Spleen (tissue), 11 donors: ENCODE measurements at regions not wholly inside any gene's neighbourhood (a gene's known extent, or its start where the extent isn't known, plus 50 kb on each side); places are given as distances from the start of the nearest gene placed in this dataset.

Experiments
- DNase-seq: peaks from one replicate; pipeline ENCODE4 v3.0.0-alpha.2; 2020
- H3K27ac ChIP-seq, 8 donors: fragments of 200-600 bp; sonication (generic) in 7 of 8; 1 replicate in 4 of 8; 2 replicates in 4 of 8; pipeline versions ENCODE4 v1.5.0 to v1.8.0; 2016 to 2021; ENCODE audit warnings: inconsistent platforms in 4 of 8, mild to moderate bottlenecking in 4 of 8, moderate library complexity in 1 of 8
- H3K27me3 ChIP-seq, 7 donors: fragments of 200-600 bp; sonication (generic) in 6 of 7; replicated peaks in 1 of 7; 1 replicate in 4 of 7; 2 replicates in 3 of 7; pipeline versions ENCODE4 v1.5.0 to v1.8.0; 2016 to 2021; ENCODE audit warnings: inconsistent platforms in 3 of 7, mild to moderate bottlenecking in 1 of 7
- H3K36me3 ChIP-seq, 6 donors: fragments of 200-600 bp; sonication (generic) in 5 of 6; 1 replicate in 4 of 6; 2 replicates in 2 of 6; pipeline versions ENCODE4 v1.5.0 to v1.8.0; 2016 to 2021; ENCODE audit warnings: inconsistent platforms in 2 of 6
- H3K4me1 ChIP-seq, 6 donors: fragments of 200-600 bp; sonication (generic) in 5 of 6; 1 replicate in 3 of 6; 2 replicates in 3 of 6; pipeline versions ENCODE4 v1.5.0 to v1.8.0; 2016 to 2021; ENCODE audit warnings: inconsistent platforms in 3 of 6
- H3K4me3 ChIP-seq, 8 donors: fragments of 200-600 bp; sonication (generic) in 7 of 8; 1 replicate in 4 of 8; 2 replicates in 4 of 8; pipeline versions ENCODE4 v1.5.0 to v1.8.0; 2016 to 2021; ENCODE audit warnings: inconsistent platforms in 4 of 8, mild to moderate bottlenecking in 4 of 8, moderate library complexity in 2 of 8
- H3K9me3 ChIP-seq, 8 donors: fragments of 200-600 bp; sonication (generic) in 7 of 8; 1 replicate in 4 of 8; 2 replicates in 4 of 8; pipeline versions ENCODE4 v1.5.0 to v1.8.0; 2016 to 2021; ENCODE audit warnings: inconsistent platforms in 4 of 8
- CTCF ChIP-seq, 11 experiments: fragments of 200-600 bp in 7 of 11; fragments of 450-650 bp in 4 of 11; sonication (generic) in 4 of 11; IDR thresholded peaks in 8 of 11; conservative IDR thresholded peaks in 3 of 11; 1 replicate in 7 of 11; 2 replicates in 4 of 11; pipeline versions ENCODE4 v1.4.0 to v1.8.0; 2016 to 2021; ENCODE audit warnings: antibody characterized with exemption in 11 of 11, inconsistent platforms in 4 of 11, mild to moderate bottlenecking in 1 of 11
- POLR2A ChIP-seq, 3 donors: fragments of 450-650 bp; IDR thresholded peaks; one replicate each; pipeline ENCODE4 v1.5.1; 2017; ENCODE audit warnings: antibody characterized with exemption in 3 of 3, mild to moderate bottlenecking in 1 of 3
- POLR2AphosphoS5 ChIP-seq, 3 donors: sonication (generic); formaldehyde crosslinking; IDR thresholded peaks; one replicate each; pipeline ENCODE4 v1.5.1; 2017; ENCODE audit warnings: antibody characterized with exemption in 3 of 3
- WGBS, 5 donors: extraction: QIAGEN DNeasy Blood & Tissue Kit in 3 of 5; methylation state at CpG; one replicate each; pipeline versions ENCODE4 v1.1.5 to v1.1.7; 2013 to 2018; 5-methylcytosine and 5-hydroxymethylcytosine counted together
- intact Hi-C: fragments of 100-400 bp; cut with DNase I; formaldehyde crosslinking; loops from one replicate; pipeline ENCODE4 v1.15.0; 2023; ENCODE audit warnings: low total_unique reads
- donor health status: healthy with polysubstance abuse.
- donor health status: DM: no; HTN: no; CAD: no; lungs with moderate emphysema.
- donor health status: DM: no; HTN: no; CAD: no.
- donor health status: Bipolar disorder and iron deficiency.
- donor health status: healthy.
- donor health status: DM: no; HTN: no; CAD: no.
- donor health status: DM: yes; HTN: yes; CAD: no.

- WGBS, 5 donors = 59 to 89% (median 73%) methylated on average over 5 of the region's 5 CpGs
- Histone ChIP-seq H3K36me3 (no peaks in the 10 kb centered on the region), H3K27me3 (no peaks in the 10 kb centered on the region), H3K9me3 (peaks cover 0 to 7% (median 0%) of the 10 kb centered on the region in 8 donors), H3K4me3 (no peak overlapping the region), H3K4me1 (peaks cover 15 to 56% (median 26%) of the 10 kb centered on the region in 6 donors), H3K27ac (no peak overlapping the region)
- intact Hi-C loops = no loop called here
- TF ChIP-seq POLR2AphosphoS5 (IDR thresholded peaks at IDR 0.05) (no peak), CTCF (IDR thresholded peaks at IDR 0.05 in 8 of 11, conservative IDR thresholded peaks at IDR 0.05 in 3 of 11) (no peak), POLR2A (IDR thresholded peaks at IDR 0.05) (no peak)
- no peak for DNase-seq
Observed at GRCh38 chr3:194874206-194874605, 188.5 kb downstream of the FAM43A start.

- WGBS, 5 donors = 85 to 97% (median 93%) methylated on average over 9 of the region's 9 CpGs
- intact Hi-C loops = no loop called here
- no peaks in the 10 kb centered on the region for H3K36me3 ChIP-seq
- no peak for TF ChIP-seq POLR2AphosphoS5 (IDR thresholded peaks at IDR 0.05)
- no peak for TF ChIP-seq CTCF (IDR thresholded peaks at IDR 0.05 in 8 of 11, conservative IDR thresholded peaks at IDR 0.05 in 3 of 11)
- TF ChIP-seq POLR2A (IDR thresholded peaks at IDR 0.05) = no peak
- no peak overlapping the region for H3K4me3 ChIP-seq
- peaks cover 19 to 62% (median 31%) of the 10 kb centered on the region in 6 donors for H3K4me1 ChIP-seq
- H3K27ac ChIP-seq = no peak overlapping the region
- peaks cover 0 to 5% (median 0%) of the 10 kb centered on the region in 8 donors for H3K9me3 ChIP-seq
- no peak for DNase-seq
- H3K27me3 ChIP-seq = no peaks in the 10 kb centered on the region
Observed at GRCh38 chr3:194874783-194875182, 189.1 kb downstream of the FAM43A start.

GRCh38 chr3:194875581-194876402 is 190.1 kb downstream of the FAM43A start:
- Histone ChIP-seq H3K4me3 (no peak overlapping the region), H3K27ac (no peak overlapping the region), H3K4me1 (peaks cover 21 to 66% (median 39%) of the 10 kb centered on the region in 6 donors), H3K27me3 (no peaks in the 10 kb centered on the region), H3K9me3 (no peaks in the 10 kb centered on the region), H3K36me3 (no peaks in the 10 kb centered on the region)
- intact Hi-C loops = no loop called here
- 87 to 96% (median 95%) methylated on average over 20 of the region's 20 CpGs for WGBS, 5 donors
- no peak for TF ChIP-seq POLR2A (IDR thresholded peaks at IDR 0.05)
- TF ChIP-seq POLR2AphosphoS5 (IDR thresholded peaks at IDR 0.05) = no peak
- no peak for TF ChIP-seq CTCF (IDR thresholded peaks at IDR 0.05 in 8 of 11, conservative IDR thresholded peaks at IDR 0.05 in 3 of 11)
- DNase-seq = no peak

GRCh38 chr3:194876403-194877095 is 190.9 kb downstream of the FAM43A start:
- no peak for DNase-seq
- intact Hi-C loops = no loop called here
- Histone ChIP-seq H3K27me3 (no peaks in the 10 kb centered on the region), H3K4me1 (peaks cover 21 to 63% (median 38%) of the 10 kb centered on the region in 6 donors), H3K9me3 (no peaks in the 10 kb centered on the region), H3K4me3 (no peak overlapping the region), H3K27ac (no peak overlapping the region), H3K36me3 (no peaks in the 10 kb centered on the region)
- WGBS, 5 donors = 73 to 88% (median 82%) methylated on average over 9 to 12 of the region's 12 CpGs
- TF ChIP-seq POLR2A (IDR thresholded peaks at IDR 0.05) (no peak), POLR2AphosphoS5 (IDR thresholded peaks at IDR 0.05) (no peak), CTCF (IDR thresholded peaks at IDR 0.05 in 8 of 11, conservative IDR thresholded peaks at IDR 0.05 in 3 of 11) (no peak)
